ENCODE measurements at regions not wholly inside any gene's neighbourhood (a gene's known extent, or its start where the extent isn't known, plus 50 kb on each side); places are given as distances from the start of the nearest gene placed in this dataset.

DNA sequence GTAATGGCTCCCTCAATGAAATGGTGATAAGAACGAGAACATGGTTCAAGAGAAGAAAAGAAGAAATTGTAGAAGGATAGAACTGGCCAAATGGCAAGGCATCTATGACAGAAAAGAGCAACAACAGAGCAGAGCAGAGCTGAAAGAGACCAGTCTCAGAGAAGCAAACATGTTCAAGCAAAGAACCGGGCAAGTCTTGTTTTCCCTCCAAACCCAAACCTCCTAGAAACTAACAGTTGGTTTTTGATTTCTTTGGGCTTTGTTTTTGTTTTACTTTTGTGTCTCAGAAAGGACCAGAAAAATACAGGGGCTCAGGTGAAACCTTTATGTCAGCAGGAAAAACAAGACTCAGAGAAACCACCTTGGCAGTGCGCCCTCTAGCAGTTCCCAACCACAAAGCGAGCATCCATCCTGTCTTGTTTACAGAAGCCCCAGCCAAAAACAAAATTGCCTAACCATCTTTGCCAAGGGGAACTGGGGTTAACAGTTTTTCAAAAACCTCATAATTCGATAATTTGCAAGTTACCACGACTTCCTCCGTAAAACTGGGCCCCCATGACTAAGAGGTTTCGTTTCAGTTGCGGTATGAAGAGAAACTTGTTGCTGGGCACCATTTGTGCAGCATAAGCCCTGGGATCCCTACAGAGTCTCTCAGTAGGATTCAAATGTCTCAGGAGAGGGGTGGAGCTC lies 159.2 kb upstream of the SLC24A5 start (continued):
- TF ChIP-seq, protein P1, sequence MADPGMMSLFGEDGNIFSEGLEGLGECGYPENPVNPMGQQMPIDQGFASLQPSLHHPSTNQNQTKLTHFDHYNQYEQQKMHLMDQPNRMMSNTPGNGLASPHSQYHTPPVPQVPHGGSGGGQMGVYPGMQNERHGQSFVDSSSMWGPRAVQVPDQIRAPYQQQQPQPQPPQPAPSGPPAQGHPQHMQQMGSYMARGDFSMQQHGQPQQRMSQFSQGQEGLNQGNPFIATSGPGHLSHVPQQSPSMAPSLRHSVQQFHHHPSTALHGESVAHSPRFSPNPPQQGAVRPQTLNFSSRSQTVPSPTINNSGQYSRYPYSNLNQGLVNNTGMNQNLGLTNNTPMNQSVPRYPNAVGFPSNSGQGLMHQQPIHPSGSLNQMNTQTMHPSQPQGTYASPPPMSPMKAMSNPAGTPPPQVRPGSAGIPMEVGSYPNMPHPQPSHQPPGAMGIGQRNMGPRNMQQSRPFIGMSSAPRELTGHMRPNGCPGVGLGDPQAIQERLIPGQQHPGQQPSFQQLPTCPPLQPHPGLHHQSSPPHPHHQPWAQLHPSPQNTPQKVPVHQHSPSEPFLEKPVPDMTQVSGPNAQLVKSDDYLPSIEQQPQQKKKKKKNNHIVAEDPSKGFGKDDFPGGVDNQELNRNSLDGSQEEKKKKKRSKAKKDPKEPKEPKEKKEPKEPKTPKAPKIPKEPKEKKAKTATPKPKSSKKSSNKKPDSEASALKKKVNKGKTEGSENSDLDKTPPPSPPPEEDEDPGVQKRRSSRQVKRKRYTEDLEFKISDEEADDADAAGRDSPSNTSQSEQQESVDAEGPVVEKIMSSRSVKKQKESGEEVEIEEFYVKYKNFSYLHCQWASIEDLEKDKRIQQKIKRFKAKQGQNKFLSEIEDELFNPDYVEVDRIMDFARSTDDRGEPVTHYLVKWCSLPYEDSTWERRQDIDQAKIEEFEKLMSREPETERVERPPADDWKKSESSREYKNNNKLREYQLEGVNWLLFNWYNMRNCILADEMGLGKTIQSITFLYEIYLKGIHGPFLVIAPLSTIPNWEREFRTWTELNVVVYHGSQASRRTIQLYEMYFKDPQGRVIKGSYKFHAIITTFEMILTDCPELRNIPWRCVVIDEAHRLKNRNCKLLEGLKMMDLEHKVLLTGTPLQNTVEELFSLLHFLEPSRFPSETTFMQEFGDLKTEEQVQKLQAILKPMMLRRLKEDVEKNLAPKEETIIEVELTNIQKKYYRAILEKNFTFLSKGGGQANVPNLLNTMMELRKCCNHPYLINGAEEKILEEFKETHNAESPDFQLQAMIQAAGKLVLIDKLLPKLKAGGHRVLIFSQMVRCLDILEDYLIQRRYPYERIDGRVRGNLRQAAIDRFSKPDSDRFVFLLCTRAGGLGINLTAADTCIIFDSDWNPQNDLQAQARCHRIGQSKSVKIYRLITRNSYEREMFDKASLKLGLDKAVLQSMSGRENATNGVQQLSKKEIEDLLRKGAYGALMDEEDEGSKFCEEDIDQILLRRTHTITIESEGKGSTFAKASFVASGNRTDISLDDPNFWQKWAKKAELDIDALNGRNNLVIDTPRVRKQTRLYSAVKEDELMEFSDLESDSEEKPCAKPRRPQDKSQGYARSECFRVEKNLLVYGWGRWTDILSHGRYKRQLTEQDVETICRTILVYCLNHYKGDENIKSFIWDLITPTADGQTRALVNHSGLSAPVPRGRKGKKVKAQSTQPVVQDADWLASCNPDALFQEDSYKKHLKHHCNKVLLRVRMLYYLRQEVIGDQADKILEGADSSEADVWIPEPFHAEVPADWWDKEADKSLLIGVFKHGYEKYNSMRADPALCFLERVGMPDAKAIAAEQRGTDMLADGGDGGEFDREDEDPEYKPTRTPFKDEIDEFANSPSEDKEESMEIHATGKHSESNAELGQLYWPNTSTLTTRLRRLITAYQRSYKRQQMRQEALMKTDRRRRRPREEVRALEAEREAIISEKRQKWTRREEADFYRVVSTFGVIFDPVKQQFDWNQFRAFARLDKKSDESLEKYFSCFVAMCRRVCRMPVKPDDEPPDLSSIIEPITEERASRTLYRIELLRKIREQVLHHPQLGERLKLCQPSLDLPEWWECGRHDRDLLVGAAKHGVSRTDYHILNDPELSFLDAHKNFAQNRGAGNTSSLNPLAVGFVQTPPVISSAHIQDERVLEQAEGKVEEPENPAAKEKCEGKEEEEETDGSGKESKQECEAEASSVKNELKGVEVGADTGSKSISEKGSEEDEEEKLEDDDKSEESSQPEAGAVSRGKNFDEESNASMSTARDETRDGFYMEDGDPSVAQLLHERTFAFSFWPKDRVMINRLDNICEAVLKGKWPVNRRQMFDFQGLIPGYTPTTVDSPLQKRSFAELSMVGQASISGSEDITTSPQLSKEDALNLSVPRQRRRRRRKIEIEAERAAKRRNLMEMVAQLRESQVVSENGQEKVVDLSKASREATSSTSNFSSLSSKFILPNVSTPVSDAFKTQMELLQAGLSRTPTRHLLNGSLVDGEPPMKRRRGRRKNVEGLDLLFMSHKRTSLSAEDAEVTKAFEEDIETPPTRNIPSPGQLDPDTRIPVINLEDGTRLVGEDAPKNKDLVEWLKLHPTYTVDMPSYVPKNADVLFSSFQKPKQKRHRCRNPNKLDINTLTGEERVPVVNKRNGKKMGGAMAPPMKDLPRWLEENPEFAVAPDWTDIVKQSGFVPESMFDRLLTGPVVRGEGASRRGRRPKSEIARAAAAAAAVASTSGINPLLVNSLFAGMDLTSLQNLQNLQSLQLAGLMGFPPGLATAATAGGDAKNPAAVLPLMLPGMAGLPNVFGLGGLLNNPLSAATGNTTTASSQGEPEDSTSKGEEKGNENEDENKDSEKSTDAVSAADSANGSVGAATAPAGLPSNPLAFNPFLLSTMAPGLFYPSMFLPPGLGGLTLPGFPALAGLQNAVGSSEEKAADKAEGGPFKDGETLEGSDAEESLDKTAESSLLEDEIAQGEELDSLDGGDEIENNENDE (IDR thresholded peaks at IDR 0.05; ENCODE audit: insufficient replicate concordance, low read length) = no peak
- TF ChIP-seq, protein P2, sequence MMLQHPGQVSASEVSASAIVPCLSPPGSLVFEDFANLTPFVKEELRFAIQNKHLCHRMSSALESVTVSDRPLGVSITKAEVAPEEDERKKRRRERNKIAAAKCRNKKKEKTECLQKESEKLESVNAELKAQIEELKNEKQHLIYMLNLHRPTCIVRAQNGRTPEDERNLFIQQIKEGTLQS (IDR thresholded peaks at IDR 0.05; ENCODE audit: insufficient read depth, low read depth, low read length) = no peak
- TF ChIP-seq CEBPB (IDR thresholded peaks at IDR 0.05; ENCODE audit: low read depth, low read length) (no peak), SIRT6 (IDR thresholded peaks at IDR 0.05; ENCODE audit: low read length) (no peak), NANOG (IDR thresholded peaks at IDR 0.05; ENCODE audit: insufficient read depth, low read depth, low read length, poor library complexity, severe bottlenecking) (no peak), CHD1 (IDR thresholded peaks at IDR 0.05; ENCODE audit: low read depth, low read length) (no peak)
